A673 (cell line): ENCODE measurements at regions not wholly inside any gene's neighbourhood (a gene's known extent, or its start where the extent isn't known, plus 50 kb on each side); places are given as distances from the start of the nearest gene placed in this dataset.

Source experiments
- BruUV-seq: library from RNA; stranded (reverse); fragments of 400-500 nt; replicated peaks from 2 replicates; lab custom pipeline; 2021; lab: Mats Ljungman, UMichigan
- CTCF ChIA-PET: fragments of 300-600 bp; sonication (Branson Sonifier 250); formaldehyde crosslinking; loops from one replicate; lab custom pipeline; 2022; ENCODE audit warnings: antibody characterized with exemption; lab: Charles Lee
- POLR2A ChIA-PET: fragments of 300-600 bp; sonication (Branson Sonifier 250); formaldehyde crosslinking; loops from one replicate; lab custom pipeline; 2022; ENCODE audit warnings: antibody characterized with exemption; ENCODE audit not compliant: low non-redundant PET; lab: Charles Lee
- DNase-seq: peaks from one replicate; pipeline ENCODE4 v3.0.0-alpha.2; 2015; ENCODE audit warnings: low spot score
- H3K27ac ChIP-seq: fragments of 200-600 bp; sonication (generic); 2 replicates; pipeline ENCODE4 v1.5.1; 2016; ENCODE audit warnings: mixed run types, low read depth, mild to moderate bottlenecking, mixed read lengths, antibody characterized with exemption, low read length; ENCODE audit not compliant: poor library complexity, severe bottlenecking
- H3K27me3 ChIP-seq: fragments of 200-600 bp; sonication (generic); replicated peaks from 2 replicates; pipeline ENCODE4 v1.6.1; 2017; ENCODE audit warnings: mixed run types, low read depth, mild to moderate bottlenecking, mixed read lengths, antibody characterized with exemption, low read length; ENCODE audit not compliant: insufficient read depth, poor library complexity
- H3K36me3 ChIP-seq: fragments of 200-600 bp; sonication (generic); 2 replicates; pipeline ENCODE4 v1.6.1; 2016; ENCODE audit warnings: mixed run types, mild to moderate bottlenecking, mixed read lengths, antibody characterized with exemption, low read length; ENCODE audit not compliant: insufficient read depth, poor library complexity, severe bottlenecking
- H3K4me1 ChIP-seq: fragments of 200-600 bp; sonication (generic); 2 replicates; pipeline ENCODE4 v1.6.1; 2017; ENCODE audit warnings: mixed run types, mild to moderate bottlenecking, mixed read lengths, antibody characterized with exemption, low read length; ENCODE audit not compliant: insufficient read depth, poor library complexity, severe bottlenecking
- H3K4me3 ChIP-seq: fragments of 200-600 bp; sonication (generic); 2 replicates; pipeline ENCODE4 v1.5.1; 2016; ENCODE audit warnings: low read depth, mixed run types, mild to moderate bottlenecking, mixed read lengths, low read length; ENCODE audit not compliant: poor library complexity, severe bottlenecking
- H3K9me3 ChIP-seq: fragments of 200-600 bp; sonication (generic); 2 replicates; pipeline ENCODE4 v1.6.1; 2016; ENCODE audit warnings: mixed run types, low read depth, mild to moderate bottlenecking, mixed read lengths, antibody characterized with exemption, low read length; ENCODE audit not compliant: poor library complexity, severe bottlenecking
- EZH2 ChIP-seq: fragments of 200-600 bp; sonication (generic); IDR thresholded peaks from 2 replicates; pipeline ENCODE4 v1.6.1; 2017; ENCODE audit warnings: borderline replicate concordance, low read depth, mild to moderate bottlenecking, mixed read lengths, antibody characterized with exemption, low read length; ENCODE audit not compliant: poor library complexity, severe bottlenecking
- intact Hi-C: fragments of 100-400 bp; cut with micrococcal nuclease; formaldehyde crosslinking; loops from one replicate; pipeline ENCODE4 v1.10.0; 2022; ENCODE audit not compliant: unreplicated experiment
- TF ChIP-seq, protein P1 (sequence below): fragments of 300-800, 200-600 bp; sonication (generic); conservative IDR thresholded peaks from 2 replicates; pipeline ENCODE4 v1.5.1; 2017; ENCODE audit warnings: low read depth, mild to moderate bottlenecking, antibody characterized with exemption, low read length, moderate library complexity, mixed read lengths

DNA sequence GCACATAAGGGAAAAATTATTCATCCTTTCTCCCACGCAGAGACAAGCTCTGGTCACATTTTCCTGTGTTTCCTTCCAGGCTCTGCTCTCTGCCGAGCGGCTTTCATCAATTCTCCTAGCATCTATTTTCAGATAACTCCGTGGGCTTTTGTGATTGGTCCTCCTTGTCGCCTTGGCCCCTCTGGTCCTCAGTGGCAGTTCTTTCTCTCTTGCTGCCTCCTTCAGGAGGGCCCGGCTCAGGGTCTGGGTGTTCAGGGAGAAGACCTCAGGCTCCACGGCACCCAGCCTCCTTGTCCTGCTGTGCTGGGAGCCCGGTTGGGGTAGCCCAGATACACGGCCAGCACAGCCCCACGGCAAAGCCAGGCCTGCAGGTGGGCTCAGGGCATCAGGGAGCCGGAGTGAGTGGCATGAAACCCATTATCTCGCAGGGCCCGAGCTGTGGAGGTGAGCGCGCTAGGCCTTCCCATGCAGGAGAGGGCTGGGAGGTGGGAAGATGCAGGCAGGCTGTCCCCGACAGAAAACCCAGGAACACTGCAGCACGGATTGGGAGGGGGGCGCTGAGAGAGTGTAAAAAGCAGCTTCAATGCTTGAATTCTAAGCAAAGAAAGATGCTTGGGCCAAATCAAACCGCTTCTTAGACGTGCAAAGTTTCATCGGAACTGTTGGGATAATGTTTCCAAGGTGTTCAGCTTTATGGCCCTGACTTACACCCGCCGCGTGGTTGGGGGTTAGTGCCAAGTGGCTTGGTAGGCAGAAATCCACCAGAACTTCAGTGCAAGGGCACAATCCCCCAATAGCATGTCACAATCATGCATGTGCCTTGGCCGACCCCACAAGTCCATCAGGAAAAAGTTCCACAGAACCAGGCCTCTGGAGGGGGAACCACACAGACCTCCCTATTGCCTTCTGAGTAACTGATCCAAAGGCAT lies 81.9 kb upstream of the WNT7B start:
- CTCF ChIA-PET = interaction anchor here (0.7 kb wide), 1 partner anchor 52 kb away, joined by 3 read pairs; no protein-coding TSS in a partner anchor
- no TSS peak for BruUV-seq
- H3K27ac ChIP-seq = peak overlapping the region; percentile 56
- TF ChIP-seq, protein P1, sequence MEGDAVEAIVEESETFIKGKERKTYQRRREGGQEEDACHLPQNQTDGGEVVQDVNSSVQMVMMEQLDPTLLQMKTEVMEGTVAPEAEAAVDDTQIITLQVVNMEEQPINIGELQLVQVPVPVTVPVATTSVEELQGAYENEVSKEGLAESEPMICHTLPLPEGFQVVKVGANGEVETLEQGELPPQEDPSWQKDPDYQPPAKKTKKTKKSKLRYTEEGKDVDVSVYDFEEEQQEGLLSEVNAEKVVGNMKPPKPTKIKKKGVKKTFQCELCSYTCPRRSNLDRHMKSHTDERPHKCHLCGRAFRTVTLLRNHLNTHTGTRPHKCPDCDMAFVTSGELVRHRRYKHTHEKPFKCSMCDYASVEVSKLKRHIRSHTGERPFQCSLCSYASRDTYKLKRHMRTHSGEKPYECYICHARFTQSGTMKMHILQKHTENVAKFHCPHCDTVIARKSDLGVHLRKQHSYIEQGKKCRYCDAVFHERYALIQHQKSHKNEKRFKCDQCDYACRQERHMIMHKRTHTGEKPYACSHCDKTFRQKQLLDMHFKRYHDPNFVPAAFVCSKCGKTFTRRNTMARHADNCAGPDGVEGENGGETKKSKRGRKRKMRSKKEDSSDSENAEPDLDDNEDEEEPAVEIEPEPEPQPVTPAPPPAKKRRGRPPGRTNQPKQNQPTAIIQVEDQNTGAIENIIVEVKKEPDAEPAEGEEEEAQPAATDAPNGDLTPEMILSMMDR = no peak
- no peak for TF ChIP-seq EZH2
- no peaks in the 10 kb centered on the region for H3K27me3 ChIP-seq
- POLR2A ChIA-PET = no interaction called here
- intact Hi-C loops = no loop called here
- no peaks in the 10 kb centered on the region for H3K9me3 ChIP-seq
- H3K4me1 ChIP-seq = peaks cover 47% of the 10 kb centered on the region
- no peaks in the 10 kb centered on the region for H3K36me3 ChIP-seq
- no peak for DNase-seq
- H3K4me3 ChIP-seq = no peak overlapping the region

DNA sequence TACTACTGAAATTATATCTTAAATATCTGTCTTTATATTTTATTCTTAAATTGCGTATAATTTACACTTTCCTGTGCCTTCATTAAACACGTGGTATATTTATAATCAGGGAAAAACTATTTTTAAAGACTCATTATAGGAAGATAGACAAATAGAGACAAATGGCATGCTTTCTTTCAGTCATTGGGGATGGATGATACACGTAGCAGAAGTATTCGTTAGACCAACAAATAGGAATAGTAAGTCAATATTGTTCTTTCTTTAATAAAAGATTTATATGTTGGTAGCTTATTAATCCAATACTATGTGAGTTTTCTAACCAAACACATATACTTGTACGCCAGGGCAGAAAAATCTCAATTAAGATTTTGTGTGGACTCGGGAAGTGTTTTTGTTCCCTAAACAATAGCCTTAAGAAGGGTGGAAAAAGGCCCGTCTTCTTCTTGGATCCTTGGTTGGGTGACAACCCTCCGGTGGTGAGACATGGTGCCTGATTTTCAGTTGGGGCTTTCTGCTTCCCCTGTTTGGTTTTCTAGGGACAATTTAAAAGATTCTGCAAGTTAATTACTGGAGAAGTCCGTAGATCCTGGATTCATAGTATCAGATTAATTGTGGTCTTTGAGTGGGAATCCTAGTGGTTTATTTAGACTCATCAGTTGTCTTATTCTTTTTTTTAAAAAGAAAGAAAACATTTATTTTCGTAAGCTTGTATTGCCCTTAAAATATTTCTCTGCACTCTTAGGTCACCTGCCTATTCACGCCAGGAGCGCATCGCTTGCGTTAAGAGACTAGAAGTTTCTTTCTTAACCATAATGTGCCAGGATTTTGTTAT lies 83.5 kb upstream of the WNT7B start:
- H3K27ac ChIP-seq = no peak overlapping the region
- intact Hi-C loops = no loop called here
- POLR2A ChIA-PET = no interaction called here
- no peak overlapping the region for H3K4me3 ChIP-seq
- no TSS peak for BruUV-seq
- no peaks in the 10 kb centered on the region for H3K9me3 ChIP-seq
- H3K4me1 ChIP-seq = peaks cover 41% of the 10 kb centered on the region
- CTCF ChIA-PET = no interaction called here
- TF ChIP-seq, protein P1 = no peak
- TF ChIP-seq EZH2 = no peak
- DNase-seq = no peak
- no peaks in the 10 kb centered on the region for H3K27me3 ChIP-seq
- H3K36me3 ChIP-seq = no peaks in the 10 kb centered on the region

DNA sequence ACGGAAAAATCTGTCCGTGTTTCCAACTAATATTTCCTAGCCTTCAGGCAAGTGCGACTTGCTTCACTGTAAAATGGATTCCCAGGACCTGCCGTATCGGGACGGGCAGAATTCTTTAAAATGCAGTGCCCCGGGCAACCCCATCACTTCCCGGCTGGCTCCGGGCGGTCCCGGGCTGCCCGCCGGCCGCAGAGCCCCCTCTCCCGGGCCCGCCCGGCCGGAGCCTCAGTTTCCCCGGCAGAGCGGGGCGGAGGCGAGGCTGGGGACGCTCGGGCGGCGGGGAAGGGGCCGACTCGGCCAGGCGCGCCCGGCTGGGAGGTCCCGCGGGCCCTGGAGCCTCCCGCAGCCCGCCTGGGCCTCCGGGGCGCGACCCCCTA lies 84.2 kb upstream of the WNT7B start:
- Histone ChIP-seq H3K27me3 (no peaks in the 10 kb centered on the region), H3K9me3 (no peaks in the 10 kb centered on the region), H3K27ac (no peak overlapping the region), H3K36me3 (no peaks in the 10 kb centered on the region), H3K4me1 (peaks cover 41% of the 10 kb centered on the region), H3K4me3 (no peak overlapping the region)
- POLR2A ChIA-PET = no interaction called here
- intact Hi-C loops = no loop called here
- no peak for DNase-seq
- TF ChIP-seq, protein P1 = no peak
- no peak for TF ChIP-seq EZH2
- CTCF ChIA-PET = no interaction called here
- no TSS peak for BruUV-seq
